HG02870 (cell line): ENCODE measurements at regions not wholly inside any gene's neighbourhood (a gene's known extent, or its start where the extent isn't known, plus 50 kb on each side); places are given as distances from the start of the nearest gene placed in this dataset.

ENCODE experiments used
- ATAC-seq: cut with Tn5 transposase; IDR thresholded peaks from one replicate; pipeline ENCODE4 v1.9.1; 2021; ENCODE audit warnings: mild to moderate bottlenecking, moderate library complexity; ENCODE audit not compliant: unreplicated experiment

- no peak for ATAC-seq
These were observed 265.7 kb downstream of the BCL11B start for GRCh38 chr14:99006276-99006675.

- ATAC-seq: no peak
These were observed 264.2 kb downstream of the BCL11B start for GRCh38 chr14:99007795-99008194.

DNA sequence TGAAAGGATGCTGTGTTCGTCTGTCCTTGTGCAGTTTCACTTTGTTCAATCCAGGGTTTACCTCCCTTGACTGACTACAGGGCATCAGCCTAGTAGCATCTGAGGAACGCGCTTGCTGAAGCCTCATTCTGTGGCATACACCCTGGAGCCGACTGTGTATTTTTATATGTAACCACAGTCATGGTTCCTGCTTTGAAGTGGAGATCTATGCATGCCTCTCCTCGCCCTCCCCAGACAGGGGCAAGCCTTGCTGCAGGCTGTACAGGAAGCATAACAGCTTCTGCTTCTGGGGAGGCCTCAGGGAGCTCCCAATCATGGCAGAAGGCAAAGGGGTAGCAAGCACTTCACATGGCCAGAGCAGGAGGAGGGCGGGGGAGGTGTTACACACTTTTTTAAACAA, 262.1 kb downstream of the BCL11B start:
- ATAC-seq: no peak

DNA sequence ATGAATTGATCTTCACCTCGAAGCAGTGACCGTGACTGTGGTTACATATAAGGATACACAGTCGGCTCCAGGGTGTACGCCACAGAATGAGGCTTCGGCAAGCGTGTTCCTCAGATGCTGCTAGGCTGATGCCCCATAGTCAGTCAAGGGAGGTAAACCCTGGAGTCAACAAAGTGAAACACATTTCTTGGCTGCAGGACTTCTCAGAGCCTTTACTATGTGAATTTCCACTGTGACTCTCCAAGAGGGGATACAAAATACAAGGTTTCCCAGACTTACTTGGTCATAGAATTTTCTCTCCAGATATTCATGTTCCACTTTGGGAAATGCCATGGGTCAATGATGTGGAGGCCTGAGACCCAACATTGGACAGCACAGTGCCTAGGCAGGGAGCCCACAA, 260.6 kb downstream of the BCL11B start:
- ATAC-seq: no peak

- ATAC-seq: no peak
These were observed 259.3 kb downstream of the BCL11B start for GRCh38 chr14:99012703-99013102.

DNA sequence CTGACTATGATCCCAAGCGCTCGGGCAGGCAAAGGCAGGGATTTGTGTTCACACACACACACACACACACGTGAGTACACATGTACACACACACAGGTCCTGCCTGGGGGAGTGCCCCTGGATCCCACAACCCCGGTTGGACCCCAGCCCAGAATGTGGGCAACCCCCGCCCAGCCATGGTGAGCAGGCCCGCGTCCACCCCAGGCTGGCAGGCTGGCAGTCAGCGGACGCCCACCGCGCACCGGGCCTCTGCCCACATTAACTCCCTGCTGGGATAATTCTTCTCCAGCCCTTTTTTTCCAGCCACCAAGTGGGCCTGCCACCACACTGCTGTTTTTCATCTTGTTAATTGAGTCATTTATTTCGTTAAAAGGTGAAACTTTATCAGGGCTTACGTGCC, 256.2 kb downstream of the BCL11B start:
- ATAC-seq: no peak

DNA sequence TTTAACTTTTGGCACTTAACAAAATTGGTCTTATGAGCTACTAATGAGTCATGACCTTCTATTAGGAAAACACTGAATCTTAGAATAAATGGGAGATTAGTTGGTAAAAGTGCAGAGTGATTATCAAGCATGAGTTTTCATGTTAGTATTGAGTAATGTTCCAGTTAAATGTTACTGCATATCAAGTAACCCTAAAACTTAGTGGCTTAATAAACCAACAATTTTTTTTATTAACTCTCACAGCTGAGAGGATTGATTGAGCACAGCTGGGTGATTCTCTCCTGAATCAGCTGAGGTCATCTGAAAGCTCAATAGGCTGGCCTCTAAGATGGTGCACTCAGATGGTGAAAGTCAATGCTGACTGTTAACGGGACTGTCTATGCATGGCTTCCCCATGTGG, 248.6 kb downstream of the BCL11B start:
- ATAC-seq: no peak

DNA sequence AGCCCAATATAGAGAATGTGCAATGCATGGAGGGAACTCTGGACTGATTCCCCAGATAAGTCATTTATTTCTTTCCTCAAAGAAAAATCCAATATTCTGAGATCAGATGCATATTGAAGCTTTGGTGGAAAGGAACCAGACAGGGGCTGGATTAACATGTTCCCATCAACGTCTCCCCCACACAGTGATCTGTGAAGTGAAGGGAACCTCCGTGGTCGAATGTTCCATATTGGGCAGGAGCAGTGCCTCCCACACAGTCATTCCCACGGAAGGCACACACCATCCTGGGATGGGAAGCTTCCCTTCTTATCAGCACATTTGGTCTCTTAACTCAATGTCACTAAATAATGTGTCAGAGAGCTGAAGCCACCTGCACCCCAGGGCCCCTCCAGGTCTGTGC, 247.1 kb downstream of the BCL11B start:
- ATAC-seq: no peak

GRCh38 chr14:99025418-99025817, 246.6 kb downstream of the BCL11B start:
- no peak for ATAC-seq

GRCh38 chr14:99026471-99026870, 245.5 kb downstream of the BCL11B start:
- no peak for ATAC-seq

GRCh38 chr14:99028041-99028440, 244.0 kb downstream of the BCL11B start:
- no peak for ATAC-seq

GRCh38 chr14:99028521-99028920, 243.5 kb downstream of the BCL11B start:
- no peak for ATAC-seq

DNA sequence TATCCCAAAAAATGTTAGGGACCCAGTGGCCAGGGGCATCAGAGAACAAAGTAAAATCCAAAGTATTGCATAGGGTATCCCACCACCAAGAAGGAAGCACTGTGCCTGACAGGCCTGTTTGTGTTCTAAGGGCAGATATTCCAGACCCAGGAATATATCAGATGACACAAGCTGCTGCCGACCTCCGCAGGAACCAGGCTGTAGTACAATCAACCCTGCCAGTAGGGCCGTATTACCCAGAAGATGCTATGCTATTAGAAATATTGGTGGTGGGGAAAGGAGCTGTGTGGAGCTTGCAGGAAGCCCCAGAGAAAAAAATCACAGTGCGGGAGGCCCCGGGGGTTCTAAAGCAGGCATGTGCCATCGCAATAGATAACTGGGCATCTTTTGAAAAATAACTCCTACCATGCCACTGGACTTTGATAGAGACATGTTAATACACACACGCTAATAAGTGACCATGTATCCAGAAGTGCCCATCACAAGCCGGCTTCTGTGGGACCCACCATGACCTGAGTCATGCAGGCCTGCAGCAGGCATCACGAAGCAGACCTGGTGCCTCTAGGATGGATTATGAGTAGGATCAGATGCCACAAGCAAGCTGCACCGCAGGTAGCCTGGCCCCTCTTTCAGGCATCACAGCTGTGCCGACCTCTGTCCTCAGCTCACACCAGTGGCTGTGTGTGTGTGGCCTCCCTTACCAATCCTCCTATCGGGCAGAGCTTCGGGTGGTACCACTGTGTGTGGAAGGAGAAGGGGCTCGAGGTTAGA, 242.7 kb downstream of the BCL11B start:
- ATAC-seq: no peak

DNA sequence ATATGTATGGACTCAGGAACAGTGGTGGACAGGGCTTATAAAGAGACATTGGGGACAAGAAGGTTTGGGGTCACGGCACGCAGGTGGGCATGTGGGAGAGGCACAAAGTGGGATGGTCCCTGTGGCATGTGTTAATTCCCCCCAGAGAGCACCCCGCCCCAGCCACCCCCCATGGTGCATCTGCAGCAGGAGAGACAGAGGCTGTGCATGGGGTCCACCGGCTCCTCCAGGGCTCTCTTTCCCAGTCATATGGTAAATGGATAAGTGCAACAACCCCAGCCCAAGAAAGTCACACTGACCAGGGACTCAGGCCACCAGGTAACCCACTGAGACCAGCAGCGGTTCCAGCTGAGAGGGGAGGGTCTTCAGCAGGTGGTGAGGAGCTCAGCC, 242.1 kb downstream of the BCL11B start:
- ATAC-seq: no peak

DNA sequence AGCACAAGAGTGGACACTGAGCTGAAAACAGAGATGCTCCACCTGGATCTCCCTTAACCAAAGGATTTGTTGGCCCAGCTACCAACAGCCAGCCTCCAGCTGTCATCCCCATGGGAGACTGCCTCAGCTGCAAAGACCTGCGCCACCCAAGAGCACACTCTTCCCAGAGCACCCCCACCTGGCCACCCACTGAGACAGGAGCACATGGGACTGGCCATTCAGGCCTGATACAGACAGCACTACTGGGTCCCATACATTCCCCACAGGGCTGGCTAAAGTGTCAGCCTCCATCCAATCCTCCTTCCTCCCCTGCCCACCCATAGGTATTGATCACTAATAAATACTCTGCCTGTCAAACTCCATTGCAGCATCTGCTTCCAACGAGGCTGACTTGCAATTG, 241.5 kb downstream of the BCL11B start:
- ATAC-seq: no peak

DNA sequence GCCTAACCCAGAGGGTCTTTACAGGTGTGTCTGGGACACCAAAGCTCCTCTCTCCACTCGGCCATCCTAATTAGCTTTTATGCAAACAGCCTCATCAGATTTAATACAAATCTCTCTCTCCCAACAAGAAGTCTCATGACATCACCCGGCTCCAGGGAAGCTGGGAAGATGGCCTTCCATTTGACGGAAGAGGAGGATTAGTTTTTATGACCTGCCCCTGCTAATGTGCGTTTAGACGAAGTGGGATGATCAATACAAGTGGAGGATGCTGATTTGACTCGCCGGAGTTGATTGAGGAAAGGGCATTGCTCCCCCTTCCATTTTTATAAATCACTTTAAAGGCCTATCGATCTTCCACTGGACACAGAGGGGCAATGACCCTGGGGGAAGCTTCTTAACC, 239.2 kb downstream of the BCL11B start:
- ATAC-seq: no peak

DNA sequence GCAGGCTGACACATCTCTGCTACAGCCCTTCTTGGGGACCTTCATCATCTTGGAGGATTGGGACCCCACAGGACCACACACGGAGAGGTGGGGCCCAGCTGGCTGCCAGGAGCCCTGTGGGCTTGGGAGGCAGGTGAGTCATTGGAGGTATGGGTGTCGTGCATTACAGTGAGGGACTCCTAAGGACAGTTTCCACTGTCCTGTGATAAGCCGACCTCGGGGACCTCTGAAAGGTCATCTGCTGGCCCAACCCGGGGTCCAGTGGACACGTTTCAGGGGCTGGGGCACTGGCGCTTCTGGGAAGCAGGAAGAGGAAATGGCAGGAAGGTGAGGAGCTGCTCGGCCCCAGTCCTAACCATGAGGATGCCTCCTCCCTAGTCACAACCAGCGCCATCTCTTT, 238.0 kb downstream of the BCL11B start:
- ATAC-seq: no peak

GRCh38 chr14:99034711-99035171, 237.3 kb downstream of the BCL11B start:
- ATAC-seq: no peak

DNA sequence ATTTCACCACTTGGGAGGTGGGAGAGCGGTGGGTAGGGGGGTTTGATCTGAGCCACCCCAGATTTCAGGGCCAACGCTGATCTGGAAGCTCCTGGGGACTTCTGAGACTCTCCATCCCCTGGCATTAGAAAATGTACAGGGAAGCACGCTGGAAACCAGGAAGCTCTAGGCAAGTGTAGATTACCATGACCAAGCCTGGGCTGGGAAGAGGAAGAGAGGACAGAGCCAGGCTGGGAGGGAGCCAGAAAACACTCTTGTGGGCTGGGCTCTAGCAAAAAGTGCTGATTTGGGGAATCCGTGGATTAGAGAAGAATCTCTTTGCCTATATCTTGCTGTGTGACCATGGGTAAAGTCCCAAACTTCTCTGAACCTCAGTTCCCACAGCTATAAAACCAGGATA, 236.7 kb downstream of the BCL11B start:
- ATAC-seq: no peak

DNA sequence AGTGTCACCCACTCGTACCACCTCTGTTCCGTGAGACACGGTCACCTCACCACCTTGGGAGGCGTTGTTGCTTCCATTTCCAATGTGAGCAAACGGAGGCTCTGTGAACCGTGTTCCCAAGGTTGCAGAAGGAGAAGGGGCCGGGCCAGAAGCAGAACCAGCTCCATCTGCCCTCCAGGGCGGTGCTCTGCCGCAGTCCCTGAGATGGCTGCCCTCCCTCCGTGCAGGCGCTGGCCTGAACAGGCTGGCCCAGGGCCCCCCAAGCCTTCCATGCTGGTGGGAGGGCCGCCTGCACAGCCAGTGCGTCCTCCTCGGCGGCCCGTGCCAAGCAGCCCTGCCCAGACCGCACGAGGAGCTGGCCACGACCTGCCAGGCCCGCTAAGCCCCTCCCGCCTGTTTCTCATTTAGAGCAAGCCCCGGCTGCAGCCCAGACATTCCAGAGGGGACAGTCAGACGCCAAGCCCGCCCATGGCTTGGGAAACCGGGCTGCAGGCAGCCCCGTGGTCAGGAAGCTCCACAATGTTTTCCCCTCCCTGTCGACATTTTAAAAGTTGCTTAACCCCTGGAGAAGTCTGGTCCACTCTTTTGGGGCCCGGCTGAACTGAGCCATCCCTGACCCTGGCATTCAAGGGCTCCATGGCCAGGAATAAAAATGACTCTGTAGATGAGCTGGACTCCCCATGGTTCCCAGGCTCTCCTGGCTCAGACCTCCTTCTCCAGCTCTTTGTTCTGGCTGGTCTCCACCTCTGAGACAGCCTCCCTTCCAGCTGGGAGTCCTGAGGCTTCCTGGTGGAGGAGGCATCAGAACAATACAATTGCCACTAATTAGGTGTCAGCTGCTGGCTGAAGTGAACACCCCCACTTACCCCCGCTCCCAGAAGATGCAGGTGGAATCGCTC, 236.0 kb downstream of the BCL11B start:
- ATAC-seq: no peak

GRCh38 chr14:99036611-99037293, 235.2 kb downstream of the BCL11B start:
- no peak for ATAC-seq
